Effector memory CD4-positive, alpha-beta T cell (primary cell): ENCODE measurements at regions not wholly inside any gene's neighbourhood (a gene's known extent, or its start where the extent isn't known, plus 50 kb on each side); places are given as distances from the start of the nearest gene placed in this dataset.

ENCODE experiments used
- DNase-seq, 3 donors: peaks; one replicate each; pipeline ENCODE4 v3.0.0-alpha.2; 2020
- H3K27ac ChIP-seq: 2 replicates; pipeline ENCODE4 v1.7.0; 2013; ENCODE audit warnings: mild to moderate bottlenecking, low read length, moderate library complexity; ENCODE audit not compliant: insufficient read depth, poor library complexity, severe bottlenecking
- H3K27me3 ChIP-seq: replicated peaks from 2 replicates; pipeline ENCODE4 v1.7.0; 2013; ENCODE audit warnings: mild to moderate bottlenecking, low read length; ENCODE audit not compliant: insufficient read depth, control insufficient read depth, poor library complexity, severe bottlenecking
- H3K36me3 ChIP-seq: 2 replicates; pipeline ENCODE4 v1.7.0; 2013; ENCODE audit warnings: mild to moderate bottlenecking, low read length, moderate library complexity; ENCODE audit not compliant: control insufficient read depth, insufficient read depth
- H3K4me1 ChIP-seq: 2 replicates; pipeline ENCODE4 v1.7.0; 2013; ENCODE audit warnings: low read length, mild to moderate bottlenecking; ENCODE audit not compliant: control insufficient read depth, insufficient read depth, poor library complexity, severe bottlenecking
- H3K4me3 ChIP-seq: 2 replicates; pipeline ENCODE4 v1.7.0; 2013; ENCODE audit warnings: low read length, low read depth, mild to moderate bottlenecking; ENCODE audit not compliant: insufficient read depth, poor library complexity, severe bottlenecking
- H3K9me3 ChIP-seq: 2 replicates; pipeline ENCODE4 v1.7.0; 2013; ENCODE audit warnings: mild to moderate bottlenecking, low read length, moderate library complexity; ENCODE audit not compliant: control insufficient read depth

GRCh38 chr7:21076054-21076453 is 289.4 kb upstream of the SP8 start:
- Histone ChIP-seq H3K27me3 (no peaks in the 10 kb centered on the region), H3K36me3 (no peaks in the 10 kb centered on the region), H3K4me1 (no peaks in the 10 kb centered on the region), H3K4me3 (no peak overlapping the region), H3K9me3 (no peaks in the 10 kb centered on the region), H3K27ac (no peak overlapping the region)
- DNase-seq = no peak

DNA sequence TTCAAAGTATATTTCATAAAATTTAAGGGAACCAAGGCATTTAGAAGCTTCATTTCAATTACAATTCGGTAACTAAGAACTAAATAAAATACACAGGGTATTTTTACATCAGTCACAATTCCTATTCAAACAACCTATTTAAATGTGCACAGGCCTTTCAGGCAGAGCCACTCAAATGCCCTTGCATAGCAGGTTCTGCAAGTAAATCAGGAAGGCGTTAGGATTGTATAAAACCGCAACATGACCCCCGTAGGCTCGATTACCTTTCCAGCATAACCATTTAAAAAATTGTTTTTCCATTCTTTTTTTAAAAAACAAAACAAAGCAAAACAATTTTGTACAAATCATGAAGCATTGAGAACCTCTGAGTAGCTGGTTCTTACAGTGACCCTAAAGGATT is 289.9 kb upstream of the SP8 start:
- no peak for DNase-seq
- Histone ChIP-seq H3K36me3 (no peaks in the 10 kb centered on the region), H3K27me3 (no peaks in the 10 kb centered on the region), H3K4me1 (no peaks in the 10 kb centered on the region), H3K9me3 (no peaks in the 10 kb centered on the region), H3K4me3 (no peak overlapping the region), H3K27ac (no peak overlapping the region)

DNA sequence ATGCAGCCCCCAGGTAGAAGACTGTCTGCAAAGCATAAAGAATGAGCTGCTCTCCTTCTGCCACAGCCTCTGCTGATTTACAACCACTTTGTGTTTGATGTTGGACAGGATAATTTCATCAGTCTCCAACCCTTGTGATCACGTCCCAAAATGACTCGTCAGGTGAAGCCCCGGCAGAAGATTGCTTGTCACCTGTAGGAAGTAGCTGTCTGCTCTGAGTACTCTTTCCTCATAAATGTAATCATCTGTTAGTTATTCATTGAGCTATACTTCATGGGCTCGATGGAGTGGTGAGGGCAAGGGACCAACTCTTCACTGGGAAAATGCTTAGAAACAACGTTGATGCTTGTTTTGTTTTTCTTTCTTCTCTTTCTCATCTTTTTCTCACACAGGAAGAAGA is 290.9 kb upstream of the SP8 start:
- no peak for DNase-seq
- H3K9me3 ChIP-seq = no peaks in the 10 kb centered on the region
- no peaks in the 10 kb centered on the region for H3K4me1 ChIP-seq
- no peaks in the 10 kb centered on the region for H3K27me3 ChIP-seq
- H3K27ac ChIP-seq = no peak overlapping the region
- no peaks in the 10 kb centered on the region for H3K36me3 ChIP-seq
- H3K4me3 ChIP-seq = no peak overlapping the region

DNA sequence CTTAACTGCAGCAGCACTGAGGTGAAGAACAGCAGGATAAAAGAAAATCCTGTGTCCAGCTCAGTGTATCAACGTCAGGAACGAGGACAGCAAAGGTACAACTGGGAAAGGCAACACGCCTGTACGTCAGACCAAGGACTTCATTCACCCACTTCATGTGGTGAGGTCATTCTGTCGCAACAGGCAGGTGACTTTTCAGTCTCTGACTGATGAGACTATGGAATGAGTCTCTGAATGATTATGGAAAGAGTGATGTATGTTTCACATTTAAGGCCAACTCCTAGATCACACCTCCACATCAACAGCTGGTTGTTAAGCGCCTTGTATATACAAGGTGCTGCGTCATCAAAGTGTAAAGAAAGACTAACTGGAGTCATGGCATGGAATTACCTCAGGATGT is 297.6 kb upstream of the SP8 start:
- no peaks in the 10 kb centered on the region for H3K9me3 ChIP-seq
- no peaks in the 10 kb centered on the region for H3K27me3 ChIP-seq
- H3K36me3 ChIP-seq = no peaks in the 10 kb centered on the region
- H3K27ac ChIP-seq = no peak overlapping the region
- H3K4me3 ChIP-seq = no peak overlapping the region
- DNase-seq = no peak
- H3K4me1 ChIP-seq = no peaks in the 10 kb centered on the region

- H3K27ac ChIP-seq = no peak overlapping the region
- no peaks in the 10 kb centered on the region for H3K9me3 ChIP-seq
- H3K4me1 ChIP-seq = no peaks in the 10 kb centered on the region
- no peaks in the 10 kb centered on the region for H3K27me3 ChIP-seq
- no peak for DNase-seq
- H3K36me3 ChIP-seq = no peaks in the 10 kb centered on the region
- H3K4me3 ChIP-seq = no peak overlapping the region
Measured at GRCh38 chr7:21086688-21087087, 300.0 kb upstream of the SP8 start.

- Histone ChIP-seq H3K4me1 (no peaks in the 10 kb centered on the region), H3K27me3 (no peaks in the 10 kb centered on the region)
- no peak for DNase-seq
Measured at GRCh38 chr7:21089653-21090052, 303.0 kb upstream of the SP8 start.

DNA sequence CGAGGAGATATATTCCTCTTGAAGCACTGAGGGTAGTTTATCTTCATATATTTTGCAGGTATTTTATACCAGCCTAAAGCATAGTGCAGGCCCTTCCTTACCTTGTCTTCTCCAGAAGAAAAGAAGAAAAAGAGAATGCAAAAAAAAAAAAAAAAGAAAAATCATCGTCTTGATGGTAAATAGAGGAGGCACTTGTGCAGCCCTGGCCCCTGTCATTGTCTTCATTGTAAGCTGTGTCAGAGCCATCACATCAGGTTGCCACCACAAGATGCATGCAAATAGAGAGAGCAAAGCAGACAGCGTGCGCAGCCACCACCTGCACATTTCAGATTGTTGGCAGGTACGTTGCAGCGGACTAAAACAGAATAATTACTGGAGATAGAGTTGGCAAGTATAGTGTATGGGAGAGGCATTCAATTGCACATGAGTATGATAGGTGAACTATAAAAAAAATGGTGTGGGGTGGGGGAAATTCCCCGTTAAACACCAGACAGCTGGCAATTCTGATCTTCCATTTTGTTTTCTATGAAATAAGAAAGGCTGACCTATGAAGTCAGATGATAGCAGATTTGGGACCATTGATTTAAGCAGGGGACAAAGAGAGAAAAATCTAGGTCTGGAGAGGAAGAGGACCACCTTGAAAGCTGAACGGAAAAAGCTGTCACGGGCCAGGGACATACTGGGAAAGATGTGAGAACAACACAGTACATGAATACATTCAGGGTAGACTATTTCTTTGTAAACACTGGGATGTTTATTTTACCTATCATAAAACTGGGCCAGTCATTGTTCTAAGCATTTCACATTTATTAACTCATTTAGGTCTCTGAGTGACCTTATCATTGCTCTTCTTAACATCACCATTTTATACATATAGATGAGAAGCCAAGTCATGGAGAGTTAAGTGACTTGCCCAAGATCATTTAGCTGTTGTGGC is 306.3 kb upstream of the SP8 start:
- Histone ChIP-seq H3K27me3 (no peaks in the 10 kb centered on the region), H3K4me3 (no peak overlapping the region), H3K36me3 (no peaks in the 10 kb centered on the region), H3K27ac (no peak overlapping the region), H3K9me3 (no peaks in the 10 kb centered on the region), H3K4me1 (no peaks in the 10 kb centered on the region)
- no peak for DNase-seq

More at GRCh38 chr7:21089653-21090052, 303.0 kb upstream of the SP8 start:
- H3K27ac ChIP-seq = no peak overlapping the region
- H3K4me3 ChIP-seq = no peak overlapping the region
- no peaks in the 10 kb centered on the region for H3K9me3 ChIP-seq
- no peaks in the 10 kb centered on the region for H3K36me3 ChIP-seq

DNA sequence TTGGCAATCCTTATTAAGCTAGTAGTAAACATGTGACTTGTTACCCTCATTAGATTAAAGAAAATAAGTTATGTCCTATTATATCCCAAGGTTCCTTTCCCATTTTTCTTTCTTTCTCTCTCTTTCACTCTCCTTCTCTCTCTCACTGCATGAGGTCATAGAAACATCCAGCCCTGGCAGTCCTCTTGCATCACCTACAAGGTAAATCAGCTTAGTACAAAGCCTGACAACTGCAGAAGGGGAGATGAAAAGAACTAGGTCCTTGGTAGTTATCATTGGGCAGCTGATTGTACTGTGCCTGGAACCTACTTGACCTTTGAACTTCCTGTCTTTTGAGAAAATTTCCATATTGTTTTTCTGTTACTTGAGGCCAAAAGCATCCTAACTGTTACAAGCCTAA is 307.9 kb upstream of the SP8 start:
- Histone ChIP-seq H3K36me3 (no peaks in the 10 kb centered on the region), H3K4me1 (no peaks in the 10 kb centered on the region), H3K9me3 (no peaks in the 10 kb centered on the region), H3K27ac (no peak overlapping the region), H3K27me3 (no peaks in the 10 kb centered on the region), H3K4me3 (no peak overlapping the region)
- DNase-seq = no peak

GRCh38 chr7:21099432-21099831 is 312.7 kb upstream of the SP8 start:
- no peaks in the 10 kb centered on the region for H3K36me3 ChIP-seq
- no peak for DNase-seq
- H3K27me3 ChIP-seq = no peaks in the 10 kb centered on the region
- no peaks in the 10 kb centered on the region for H3K4me1 ChIP-seq
- no peak overlapping the region for H3K27ac ChIP-seq
- no peaks in the 10 kb centered on the region for H3K9me3 ChIP-seq
- H3K4me3 ChIP-seq = no peak overlapping the region

DNA sequence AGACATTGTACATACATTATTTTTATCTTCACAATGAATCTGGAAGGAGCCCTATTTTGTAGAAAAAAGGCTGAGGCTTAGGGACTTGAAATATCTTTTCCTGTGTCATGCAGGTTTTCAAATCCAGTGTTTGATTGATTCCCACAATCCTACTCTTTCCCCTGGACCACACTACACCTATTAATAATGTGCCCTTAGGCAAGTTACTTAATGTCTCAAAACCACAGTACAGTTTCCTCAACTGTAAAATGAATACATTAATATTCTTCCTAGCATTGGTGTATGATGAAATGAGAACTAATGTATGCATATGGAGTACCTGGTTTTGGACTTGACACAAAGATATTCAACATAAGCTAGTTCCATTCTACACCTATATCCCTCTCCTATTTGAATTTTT is 313.3 kb upstream of the SP8 start:
- no peaks in the 10 kb centered on the region for H3K36me3 ChIP-seq
- no peaks in the 10 kb centered on the region for H3K27me3 ChIP-seq
- no peaks in the 10 kb centered on the region for H3K4me1 ChIP-seq
- H3K4me3 ChIP-seq = no peak overlapping the region
- no peak for DNase-seq
- H3K27ac ChIP-seq = no peak overlapping the region
- no peaks in the 10 kb centered on the region for H3K9me3 ChIP-seq
